Motor neuron (in vitro differentiated cells): ENCODE measurements at regions not wholly inside any gene's neighbourhood (a gene's known extent, or its start where the extent isn't known, plus 50 kb on each side); places are given as distances from the start of the nearest gene placed in this dataset.

Source experiments
- ATAC-seq, 8 experiments: fragments of 200-7000 bp; cut with Tn5 transposase; replicated peaks in 6 of 8; 2 replicates each; pipeline ENCODE4 v1.8.0; 2021; ENCODE audit warnings: mild to moderate bottlenecking in 8 of 8, moderate library complexity in 8 of 8
- H3K27ac ChIP-seq, 2 donors: fragments of 250-450 bp; sonication (Bioruptor Pico); 2 replicates each; pipeline ENCODE4 v1.9.0; 2021; ENCODE audit warnings: antibody characterized with exemption in 2 of 2, mild to moderate bottlenecking in 2 of 2, moderate library complexity in 1 of 2
- H3K4me1 ChIP-seq, 2 donors: fragments of 250-450 bp; sonication (Bioruptor Pico); replicated peaks in 1 of 2; 2 replicates each; pipeline ENCODE4 v1.6.1; 2021; ENCODE audit warnings: antibody characterized with exemption in 2 of 2, mild to moderate bottlenecking in 2 of 2, moderate library complexity in 1 of 2
- H3K4me3 ChIP-seq, 5 donors: fragments of 250-450 bp; sonication (Bioruptor Pico); 2 replicates each; pipeline ENCODE4 v1.9.0; 2021; ENCODE audit warnings: antibody characterized with exemption in 5 of 5, mild to moderate bottlenecking in 5 of 5, moderate library complexity in 4 of 5
- WGBS, 10 experiments: fragments of 450-650 bp; shearing (Covaris generic); methylation state at CpG; one replicate each; pipeline ENCODE4 v1.0.0; 2022; 5-methylcytosine and 5-hydroxymethylcytosine counted together
- in situ Hi-C, 9 experiments: fragments of 400-800 bp; cut with MboI; loops; one replicate each; pipeline ENCODE4 v1.15.0; 2021; ENCODE audit warnings: low sequenced_read_pairs in 9 of 9, low pct_unique_long_range_greater_than_20kb in 2 of 9; ENCODE audit not compliant: unreplicated experiment in 9 of 9

DNA sequence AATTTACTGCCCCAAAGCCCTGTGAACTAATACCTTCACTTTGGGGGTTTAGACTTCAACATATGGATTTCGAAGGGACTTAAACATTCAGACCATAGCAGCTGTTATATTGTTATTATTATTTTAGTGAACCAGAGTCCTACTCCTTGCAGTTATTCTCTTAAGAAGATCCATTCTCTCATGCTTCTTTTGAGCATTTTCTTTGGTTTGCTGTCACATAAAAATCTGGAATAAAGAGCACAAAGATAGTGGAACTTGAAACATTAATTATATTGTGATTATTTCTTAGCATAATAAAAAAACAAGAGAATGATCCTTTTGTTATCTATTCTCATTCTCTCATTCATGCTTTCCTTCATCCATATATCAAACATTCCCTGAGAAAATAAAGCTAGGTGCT is 166.4 kb upstream of the GBE1 start:
- no peak for ATAC-seq
- no peaks in the 10 kb centered on the region for H3K4me1 ChIP-seq
- no peak overlapping the region for H3K27ac ChIP-seq
- H3K4me3 ChIP-seq: no peak overlapping the region
- 0 to 100% (median 90%) methylated on average over 1 of the region's 1 CpG; no CpG with 5 or more reads in 4 of the 10 experiments for WGBS, 10 experiments
- in situ Hi-C loops: no loop called here

DNA sequence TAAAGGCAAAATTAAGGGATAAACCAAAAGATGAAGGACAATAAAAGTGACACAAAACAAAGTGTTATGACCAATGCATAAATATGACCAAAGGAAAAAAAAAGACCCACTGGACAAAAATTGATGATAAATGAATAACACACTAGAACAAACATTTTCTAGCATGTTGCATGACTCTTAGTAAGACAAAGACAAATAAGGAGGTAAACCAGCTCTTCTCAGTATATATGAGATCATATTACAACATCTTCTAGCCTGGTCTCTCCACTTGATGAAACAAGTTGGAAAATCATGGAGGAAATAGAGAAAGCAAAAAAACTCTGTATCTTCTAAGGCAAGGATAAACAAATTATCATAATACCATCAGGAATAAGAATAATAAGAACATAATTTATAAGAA is 163.9 kb upstream of the GBE1 start:
- Histone ChIP-seq H3K27ac (no peak overlapping the region), H3K4me1 (no peaks in the 10 kb centered on the region), H3K4me3 (no peak overlapping the region)
- no peak for ATAC-seq
- in situ Hi-C loops: no loop called here

DNA sequence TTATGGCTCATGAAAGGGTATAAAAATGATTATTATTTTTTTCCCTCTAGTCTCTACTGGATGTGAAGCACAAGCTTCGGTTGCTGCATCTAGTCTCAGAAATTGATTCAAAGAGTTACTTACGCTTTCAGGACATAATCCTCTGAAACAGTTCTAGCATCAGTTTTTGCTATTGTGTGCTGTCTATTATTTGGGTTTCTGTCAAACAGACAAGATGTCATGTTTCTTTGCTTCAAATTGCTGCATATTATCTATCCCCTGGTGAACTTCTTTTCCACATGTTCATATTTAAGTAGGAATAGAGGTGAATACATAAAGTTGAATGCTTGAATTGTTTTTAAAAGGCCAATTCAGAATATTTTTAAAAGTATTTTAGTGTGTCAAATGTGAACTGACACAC is 161.6 kb upstream of the GBE1 start:
- no peak for ATAC-seq
- 25 to 100% (median 81%) methylated on average over 1 to 2 of the region's 2 CpGs; no CpG with 5 or more reads in 2 of the 10 experiments for WGBS, 10 experiments
- Histone ChIP-seq H3K27ac (no peak overlapping the region), H3K4me3 (no peak overlapping the region), H3K4me1 (no peaks in the 10 kb centered on the region)
- in situ Hi-C loops: no loop called here

DNA sequence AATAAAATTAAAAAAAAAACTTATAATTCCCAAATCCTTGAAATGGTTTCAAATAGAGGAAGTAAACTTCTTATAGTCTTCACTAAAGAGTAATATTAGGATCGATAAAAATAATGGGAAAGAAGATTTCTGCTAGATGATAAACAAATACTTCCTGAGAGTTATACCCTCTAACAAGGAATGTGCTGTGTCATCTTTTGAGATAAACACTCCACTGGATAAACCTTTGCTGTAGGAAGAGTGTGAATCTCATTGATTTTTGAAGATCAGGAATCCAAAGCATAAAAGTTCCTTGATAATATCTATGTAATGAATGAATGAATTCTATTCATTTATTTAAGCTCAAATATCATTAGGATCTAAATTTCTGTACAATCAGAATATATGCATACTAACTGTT is 161.0 kb upstream of the GBE1 start:
- no peak for ATAC-seq
- whole genome bisulfite sequencing, 10 experiments: 78 to 100% (median 92%) methylated on average over 1 of the region's 1 CpG; no CpG with 5 or more reads in 1 of the 10 experiments
- H3K27ac ChIP-seq: no peak overlapping the region
- no peaks in the 10 kb centered on the region for H3K4me1 ChIP-seq
- no peak overlapping the region for H3K4me3 ChIP-seq
- in situ Hi-C loops: no loop called here

DNA sequence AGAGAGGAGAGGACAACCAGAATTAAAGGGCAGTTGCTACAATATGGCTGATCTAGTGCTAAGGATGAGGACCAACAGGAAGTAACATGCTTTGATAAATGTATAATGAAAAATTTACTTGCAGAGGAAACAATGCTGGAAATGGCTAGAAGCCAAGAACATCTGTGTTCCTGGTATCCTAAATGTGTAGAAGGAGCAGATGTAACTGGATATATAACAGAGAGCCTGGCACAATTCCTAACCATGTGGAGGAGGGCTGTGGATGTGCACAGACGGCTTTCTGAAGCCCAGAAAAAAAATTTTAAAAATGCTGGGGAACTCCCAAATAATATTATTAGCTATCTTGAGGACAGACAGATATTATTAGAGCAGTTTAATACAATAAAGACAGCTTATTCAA is 159.4 kb upstream of the GBE1 start:
- Histone ChIP-seq H3K4me3 (no peak overlapping the region), H3K4me1 (no peaks in the 10 kb centered on the region), H3K27ac (no peak overlapping the region)
- 0 to 92% (median 49%) methylated on average over 1 of the region's 1 CpG; no CpG with 5 or more reads in 2 of the 10 experiments for WGBS, 10 experiments
- in situ Hi-C loops: no loop called here
- ATAC-seq: no peak

DNA sequence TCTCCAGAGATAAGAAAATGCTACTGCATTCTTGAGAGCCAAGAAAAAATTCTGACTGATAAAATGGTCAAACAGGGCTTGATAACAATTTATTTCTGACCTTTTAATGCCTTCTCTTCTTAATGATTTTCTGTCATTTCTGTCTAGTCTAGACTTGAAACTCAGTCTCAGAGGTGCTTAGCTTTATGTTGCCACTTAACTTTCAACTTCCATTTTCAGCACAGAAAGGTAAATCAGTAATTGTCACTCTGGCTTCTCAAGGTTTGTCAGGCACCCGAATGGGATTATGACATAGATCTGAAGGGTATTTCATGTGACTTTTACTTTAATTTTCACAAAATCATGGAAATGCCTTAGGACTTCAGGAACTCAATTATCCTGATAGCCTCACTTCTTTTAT is 155.4 kb upstream of the GBE1 start:
- H3K4me1 ChIP-seq: peaks cover 4 to 13% of the 10 kb centered on the region in 2 donors
- WGBS, 10 experiments: 43 to 100% (median 67%) methylated on average over 1 of the region's 1 CpG; no CpG with 5 or more reads in 2 of the 10 experiments
- in situ Hi-C loops: no loop called here
- no peak for ATAC-seq
- H3K27ac ChIP-seq: no peak overlapping the region
- H3K4me3 ChIP-seq: no peak overlapping the region

DNA sequence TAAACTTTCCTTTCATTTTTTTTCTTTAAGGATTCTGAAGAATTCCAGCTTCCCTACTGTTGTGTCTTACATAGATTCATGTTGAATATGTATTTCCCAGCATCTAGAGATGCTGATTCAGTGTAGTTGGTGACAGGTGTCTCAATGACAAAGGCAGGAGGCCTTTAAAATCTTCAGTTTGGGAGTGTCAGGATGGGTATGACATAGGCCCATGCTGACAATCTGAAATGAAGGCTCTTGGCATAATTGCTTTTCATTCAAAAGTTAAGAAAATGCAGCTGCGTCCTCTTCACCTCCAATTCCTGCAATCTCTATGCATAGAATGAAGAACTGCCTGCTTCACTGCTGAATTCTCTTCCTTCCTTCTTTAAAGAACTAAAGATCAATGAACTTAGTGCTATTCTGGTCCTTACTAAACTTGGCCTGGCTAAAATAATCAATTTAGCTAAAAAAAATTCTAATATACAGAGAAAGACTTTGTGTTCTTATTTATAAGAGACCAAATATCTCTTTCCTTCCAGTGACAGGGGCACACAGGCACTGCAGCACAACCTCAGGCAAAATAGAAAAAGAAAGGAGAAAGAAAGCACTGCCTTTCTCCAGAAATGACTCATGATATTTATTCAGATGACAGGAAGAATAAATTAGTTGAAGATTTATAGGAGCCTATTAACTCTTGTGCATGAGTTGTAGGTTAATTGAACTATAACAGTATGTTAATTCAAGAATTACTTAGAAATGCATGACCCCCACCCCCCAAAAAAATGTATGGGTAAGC is 152.6 kb upstream of the GBE1 start:
- peaks cover 4 to 13% of the 10 kb centered on the region in 2 donors for H3K4me1 ChIP-seq
- H3K4me3 ChIP-seq: no peak overlapping the region
- no peak overlapping the region for H3K27ac ChIP-seq
- in situ Hi-C loops: no loop called here
- WGBS, 10 experiments: 33 to 83% (median 54%) methylated on average over 1 of the region's 1 CpG; no CpG with 5 or more reads in 4 of the 10 experiments
- ATAC-seq: peak; percentile 24 to 83 (median 52)

DNA sequence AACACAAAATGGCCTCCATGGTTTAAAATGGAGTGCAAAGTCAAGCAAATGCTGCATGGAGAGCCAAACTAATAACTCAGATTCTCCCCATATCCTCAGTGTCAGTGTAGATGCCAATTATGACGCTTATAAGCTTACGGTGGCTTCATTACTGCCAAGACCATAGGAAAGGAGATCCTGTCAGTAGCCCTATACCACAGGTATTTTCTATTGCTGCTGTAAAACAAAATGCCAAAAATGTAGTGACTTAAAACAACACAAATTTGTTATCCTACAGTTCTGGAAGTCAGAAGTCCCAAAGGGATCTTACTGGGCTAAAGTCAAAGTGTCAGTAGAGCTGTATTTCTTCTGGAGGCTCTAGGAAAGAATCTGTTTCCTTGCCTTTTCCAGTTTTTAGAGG is 149.8 kb upstream of the GBE1 start:
- in situ Hi-C loops: no loop called here

DNA sequence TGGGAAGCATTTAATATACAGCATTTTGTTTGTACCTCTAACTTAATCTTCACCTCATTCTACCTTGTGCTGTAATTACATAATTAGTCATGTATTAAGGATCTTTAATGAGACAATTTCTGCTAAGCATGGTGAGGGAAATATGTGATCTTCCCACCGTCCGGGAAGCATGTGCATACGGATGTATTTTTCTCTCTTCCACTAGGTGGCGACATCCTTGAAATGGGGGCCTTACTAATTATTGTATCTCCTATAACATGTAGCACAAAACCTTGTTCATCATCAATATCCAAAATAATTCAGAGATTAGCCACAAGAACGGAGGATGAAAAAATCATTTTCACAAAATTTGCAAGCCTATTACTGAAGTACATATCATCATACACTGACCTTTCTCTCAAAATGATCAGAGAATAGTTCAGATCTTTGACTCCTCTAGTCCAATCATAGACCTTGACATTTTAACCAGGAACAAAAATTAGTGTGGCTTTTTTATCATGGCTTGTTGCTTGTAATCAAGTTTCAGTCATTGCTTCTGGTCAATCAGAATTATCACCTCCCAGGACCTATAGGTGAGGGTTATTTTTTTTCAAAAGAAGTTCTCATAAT is 148.9 kb upstream of the GBE1 start:
- 0 to 81% (median 22%) methylated on average over 1 to 5 of the region's 5 CpGs for WGBS, 10 experiments
- peaks cover 4 to 13% of the 10 kb centered on the region in 2 donors for H3K4me1 ChIP-seq
- no peak overlapping the region for H3K4me3 ChIP-seq
- peak in 3 of 8 experiments; percentile 55 to 65 (median 61) for ATAC-seq
- in situ Hi-C loops: no loop called here
- no peak overlapping the region for H3K27ac ChIP-seq

More for the DNA sequence above, 149.8 kb upstream of the GBE1 start:
- no peak overlapping the region for H3K4me3 ChIP-seq
- 90 to 100% (median 90%) methylated on average over 2 of the region's 2 CpGs; no CpG with 5 or more reads in 5 of the 10 experiments for WGBS, 10 experiments
- no peak overlapping the region for H3K27ac ChIP-seq
- H3K4me1 ChIP-seq: peaks cover 4 to 13% of the 10 kb centered on the region in 2 donors
- no peak for ATAC-seq

DNA sequence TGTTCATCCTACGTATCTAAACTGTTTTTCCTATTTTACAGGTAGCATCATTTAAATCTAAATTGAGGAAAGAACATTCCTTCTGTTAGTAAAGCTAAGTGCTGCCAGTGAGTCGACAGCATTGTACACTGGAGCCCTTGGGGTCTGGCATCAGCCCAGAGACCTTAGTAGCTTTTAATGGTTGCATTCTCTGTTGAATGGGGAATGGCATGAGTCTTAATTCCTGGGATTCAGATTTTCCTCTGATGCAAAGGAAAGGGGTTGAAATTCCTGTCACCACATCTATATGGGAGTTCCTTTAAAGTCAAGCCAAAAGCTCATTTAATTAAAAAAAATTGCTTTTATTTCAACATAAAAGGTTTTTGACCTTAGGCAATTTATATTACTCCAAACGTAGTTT is 148.4 kb upstream of the GBE1 start:
- no peak overlapping the region for H3K4me3 ChIP-seq
- 28 to 100% (median 83%) methylated on average over 2 to 3 of the region's 3 CpGs; no CpG with 5 or more reads in 1 of the 10 experiments for WGBS, 10 experiments
- no peak overlapping the region for H3K27ac ChIP-seq
- H3K4me1 ChIP-seq: peaks cover 4 to 13% of the 10 kb centered on the region in 2 donors
- in situ Hi-C loops: no loop called here
- no peak for ATAC-seq

DNA sequence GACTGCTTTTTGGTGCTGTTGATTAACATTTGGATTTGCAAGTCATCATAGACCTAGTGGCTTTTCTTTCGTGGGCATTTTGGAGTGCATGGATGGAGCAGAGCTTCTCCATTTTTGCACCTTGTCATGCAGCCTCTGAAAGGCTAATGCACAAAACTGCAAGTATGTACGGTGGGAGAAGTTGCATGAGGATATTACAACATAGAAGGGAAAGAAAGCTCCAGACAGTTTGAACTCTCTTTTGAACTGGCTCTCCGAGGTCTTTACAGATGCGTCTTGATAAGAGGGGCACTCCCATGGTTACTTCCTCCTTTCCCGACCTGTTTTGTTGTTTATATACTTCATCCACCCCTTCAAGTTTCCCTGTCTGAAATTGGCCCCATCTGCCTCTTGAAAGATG is 147.1 kb upstream of the GBE1 start:
- H3K27ac ChIP-seq: no peak overlapping the region
- in situ Hi-C loops: no loop called here
- ATAC-seq: no peak
- H3K4me3 ChIP-seq: no peak overlapping the region
- H3K4me1 ChIP-seq: peaks cover under 1 to 5% of the 10 kb centered on the region in 2 donors
- WGBS, 10 experiments: 29 to 97% (median 90%) methylated on average over 2 to 4 of the region's 5 CpGs; no CpG with 5 or more reads in 1 of the 10 experiments

DNA sequence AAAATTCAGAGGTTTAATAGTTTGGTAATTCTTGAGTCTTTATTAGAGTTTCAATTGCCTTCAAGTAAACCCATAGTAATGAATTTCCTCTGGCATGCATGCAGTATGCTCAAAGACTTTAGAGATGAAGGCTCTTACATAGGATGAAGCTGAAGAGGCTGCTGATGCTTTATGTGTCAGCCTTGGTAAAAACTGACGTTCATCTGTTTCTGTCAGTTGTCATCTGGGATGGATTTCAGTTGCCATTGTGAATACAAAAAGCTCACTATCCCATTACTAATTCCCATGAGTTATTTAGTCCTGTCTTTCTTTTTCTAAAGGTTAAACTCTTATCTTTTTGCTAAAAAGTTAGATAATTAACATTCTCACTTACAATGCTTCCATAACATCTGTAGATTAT is 136.9 kb upstream of the GBE1 start:
- ATAC-seq: no peak
- no peak overlapping the region for H3K27ac ChIP-seq

DNA sequence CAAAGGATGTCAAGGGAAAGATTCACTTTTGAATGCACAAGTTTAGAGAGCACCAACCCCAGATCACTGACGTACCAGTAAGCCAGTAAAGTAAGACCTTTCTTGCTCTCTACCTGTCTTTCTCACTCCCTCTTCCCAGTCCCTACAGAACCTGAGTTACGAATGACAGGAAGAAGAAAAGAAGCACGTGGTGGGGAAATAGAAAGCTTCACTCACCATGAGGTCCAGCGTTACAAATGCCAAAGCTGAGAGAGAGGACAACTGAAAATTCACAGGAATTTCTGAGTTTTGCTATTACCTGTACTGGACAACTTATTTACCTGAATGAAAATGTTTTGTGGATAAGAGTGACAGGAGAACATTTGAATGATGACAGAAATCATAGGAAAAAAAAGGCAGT is 133.2 kb upstream of the GBE1 start:
- peaks cover 0 to 3% of the 10 kb centered on the region in 2 donors for H3K4me1 ChIP-seq
- no peak overlapping the region for H3K4me3 ChIP-seq
- WGBS, 10 experiments: 31 to 100% (median 65%) methylated on average over 1 to 4 of the region's 4 CpGs; no CpG with 5 or more reads in 1 of the 10 experiments
- ATAC-seq: no peak
- H3K27ac ChIP-seq: no peak overlapping the region
- in situ Hi-C loops: no loop called here

More for the DNA sequence above, 136.9 kb upstream of the GBE1 start:
- Histone ChIP-seq H3K4me3 (no peak overlapping the region), H3K4me1 (no peaks in the 10 kb centered on the region)
- in situ Hi-C loops: no loop called here
- WGBS, 10 experiments: 14 to 100% (median 77%) methylated on average over 1 of the region's 1 CpG; no CpG with 5 or more reads in 5 of the 10 experiments
